Stromal cell of bone marrow (primary cell): ENCODE measurements at regions not wholly inside any gene's neighbourhood (a gene's known extent, or its start where the extent isn't known, plus 50 kb on each side); places are given as distances from the start of the nearest gene placed in this dataset.
"Not testable (repeated sequence)": the region's sequence is repeated elsewhere in the genome, so short reads cannot be mapped to it uniquely, and the experiment has no call there.

Experiments used
- DNase-seq: peaks from one replicate; pipeline ENCODE4 v3.0.0-alpha.2; 2012; ENCODE audit warnings: low read depth

DNA sequence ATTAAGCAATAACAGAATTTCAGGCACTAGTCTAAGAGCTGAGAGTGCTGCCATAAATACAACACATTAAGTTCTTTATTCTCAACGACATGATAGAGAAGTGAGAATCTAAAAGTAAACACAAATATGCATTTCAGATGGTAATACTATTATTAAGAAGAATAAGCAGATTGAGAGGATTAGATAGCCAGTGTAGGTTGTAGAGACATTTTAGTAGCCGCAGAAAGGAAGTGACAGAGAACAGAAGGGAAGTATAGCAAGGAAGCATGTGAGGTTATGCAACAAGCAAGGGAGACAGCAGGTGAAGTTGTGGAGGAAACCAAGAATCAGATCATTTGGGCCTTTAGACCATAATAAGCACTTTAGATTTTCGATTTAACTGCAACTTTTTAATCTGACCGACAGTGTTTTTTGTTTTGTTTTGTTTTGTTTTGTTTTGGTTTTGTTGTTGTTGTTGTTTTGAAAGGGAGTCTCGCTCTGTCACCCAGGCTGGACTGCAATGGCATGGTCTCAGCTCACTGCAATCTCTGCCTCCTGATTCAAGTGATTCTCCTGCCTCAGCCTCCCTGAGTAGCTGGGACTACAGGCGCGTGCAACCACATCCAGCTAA is 737.0 kb upstream of the ADGRB3 start:
- no peak for DNase-seq

DNA sequence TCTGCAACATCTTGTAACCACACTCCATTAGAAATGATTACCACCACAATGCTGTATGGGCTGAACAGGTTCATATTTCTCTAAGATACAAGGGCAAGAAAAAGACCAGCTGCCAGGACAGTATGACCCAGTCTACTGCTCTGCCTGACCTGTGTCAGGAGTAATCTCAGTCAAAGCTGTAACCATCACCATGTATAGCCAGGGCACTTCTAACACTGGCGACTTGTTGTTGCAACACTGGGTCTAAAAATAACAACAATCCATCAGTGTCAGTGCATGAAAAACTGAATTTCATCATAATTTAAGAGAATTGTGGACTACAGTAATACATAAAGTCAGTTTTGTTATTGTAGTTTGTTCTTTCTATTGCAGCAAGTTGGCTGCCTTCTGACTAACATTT is 738.6 kb upstream of the ADGRB3 start:
- no peak for DNase-seq

DNA sequence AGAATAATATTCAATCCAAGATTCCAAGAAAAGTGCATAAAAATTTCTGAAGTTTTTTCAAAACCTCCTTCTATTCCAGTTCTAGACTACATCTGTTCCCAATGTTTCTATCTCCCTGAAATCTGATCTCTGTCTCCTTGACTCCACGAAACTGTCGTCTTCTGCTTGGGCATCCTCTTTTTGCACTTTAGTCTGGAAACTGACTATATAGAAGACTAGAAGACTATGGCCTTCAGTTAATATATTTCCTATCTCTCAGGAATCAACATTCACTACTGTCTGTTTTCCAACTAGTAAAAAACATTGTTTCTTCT is 745.4 kb upstream of the ADGRB3 start:
- DNase-seq = no peak

DNA sequence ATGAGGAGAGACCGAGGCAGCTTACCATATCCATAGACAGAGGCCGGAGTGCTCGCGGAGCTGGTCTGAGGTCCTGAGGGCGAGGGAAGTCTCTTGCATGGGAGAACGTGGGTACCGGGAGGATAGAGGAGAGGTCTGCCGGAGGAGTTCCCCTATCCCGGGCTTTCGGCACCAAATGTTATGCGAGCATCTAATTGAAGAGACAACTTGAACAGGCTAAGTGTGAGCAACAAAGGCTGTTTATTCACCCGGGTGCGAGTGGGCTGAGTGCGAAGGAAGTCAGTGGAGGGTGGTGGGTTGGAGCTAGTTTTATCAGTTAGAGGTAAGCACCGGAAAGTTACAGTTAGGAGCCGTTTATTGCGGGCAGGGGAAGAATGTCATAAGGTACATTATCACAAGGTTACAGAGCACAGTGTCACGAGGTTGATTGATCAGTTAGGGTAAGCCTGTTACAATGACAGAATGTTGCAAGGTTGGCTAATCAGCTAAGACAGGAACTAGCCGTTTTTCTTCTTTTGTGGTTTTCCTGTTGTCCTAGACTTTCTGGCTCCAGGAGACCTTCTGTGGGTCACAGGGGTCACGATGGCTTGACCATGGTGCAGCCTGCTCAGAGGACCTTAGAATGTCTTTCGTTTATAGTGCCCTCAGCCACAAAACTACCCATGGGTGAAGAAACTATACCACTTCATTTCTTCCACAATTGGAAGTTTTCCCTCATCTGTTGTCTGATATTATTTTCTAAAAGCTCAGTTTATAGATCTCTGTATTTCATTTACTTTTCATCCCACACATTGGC is 746.0 kb upstream of the ADGRB3 start:
- DNase-seq = no peak

DNA sequence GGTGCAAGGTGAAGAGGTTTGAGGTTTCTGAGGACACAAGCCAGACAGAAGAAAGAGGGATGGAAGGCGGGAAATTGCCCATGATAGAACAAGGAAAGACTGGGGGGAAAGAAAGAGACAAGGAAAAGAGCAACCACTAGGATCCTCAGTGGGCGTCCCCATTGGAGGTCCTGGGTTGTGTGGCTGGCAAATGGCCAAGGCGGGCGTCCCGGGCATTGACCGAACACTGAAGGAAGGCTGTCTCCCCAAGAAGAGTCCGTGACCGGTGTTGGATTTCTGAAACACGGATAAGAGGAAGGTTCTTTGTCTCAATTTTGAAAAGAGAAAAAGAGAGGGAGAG is 746.6 kb upstream of the ADGRB3 start:
- no peak for DNase-seq

DNA sequence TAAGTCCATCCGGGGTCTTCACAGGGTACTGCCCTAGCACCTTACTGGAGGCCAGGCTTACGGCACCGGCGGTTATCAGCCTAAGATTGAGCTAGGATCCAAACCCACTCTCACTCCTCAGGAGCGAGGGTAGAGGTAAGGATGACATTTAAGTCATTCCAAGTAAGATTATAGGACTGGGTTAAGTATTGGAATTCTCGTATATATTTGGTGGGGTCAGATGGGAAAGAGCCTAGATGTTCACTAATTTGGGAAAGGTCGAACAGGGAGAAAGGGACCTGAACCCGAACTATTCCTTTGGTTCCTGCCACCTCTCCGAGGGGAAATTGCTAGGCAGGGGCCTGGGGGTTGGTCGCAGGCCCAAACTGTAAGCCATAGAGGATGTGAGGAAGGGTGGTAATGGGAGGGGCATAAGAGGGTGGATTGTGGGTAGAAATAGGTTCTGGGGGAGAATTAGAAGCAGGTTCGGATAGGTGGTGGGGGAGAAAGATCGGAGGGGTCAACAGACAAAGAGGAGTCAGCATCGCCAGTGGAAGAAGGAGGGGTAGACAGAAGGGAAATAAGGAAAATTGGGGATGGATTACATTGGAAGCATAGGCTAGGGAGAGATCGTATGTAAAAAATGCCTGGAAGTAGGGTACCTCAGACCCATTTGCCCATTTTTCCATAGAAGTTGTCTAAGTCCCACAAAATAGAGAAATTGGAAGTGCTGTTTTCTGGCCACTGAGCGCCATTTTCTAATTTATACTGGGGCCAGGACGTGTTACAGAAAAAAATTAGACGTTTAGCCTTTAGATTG is 747.1 kb upstream of the ADGRB3 start:
- DNase-seq = no peak

DNA sequence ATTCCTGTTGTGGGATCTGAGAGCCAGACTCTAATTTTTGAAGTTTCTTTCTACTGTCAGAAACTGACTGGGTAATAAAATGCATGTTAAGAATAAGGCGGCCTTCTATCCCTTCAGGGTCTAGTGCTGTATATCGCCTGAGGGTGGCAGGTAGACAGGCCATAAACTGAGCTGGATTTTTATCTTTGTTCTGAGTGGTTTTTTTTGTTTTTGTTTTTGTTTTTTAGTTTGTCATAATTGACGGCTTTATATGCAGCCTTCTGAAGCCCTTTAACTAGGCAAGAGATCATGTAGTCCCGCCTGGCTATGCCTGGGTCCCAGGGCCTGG is 747.7 kb upstream of the ADGRB3 start:
- no peak for DNase-seq

DNA sequence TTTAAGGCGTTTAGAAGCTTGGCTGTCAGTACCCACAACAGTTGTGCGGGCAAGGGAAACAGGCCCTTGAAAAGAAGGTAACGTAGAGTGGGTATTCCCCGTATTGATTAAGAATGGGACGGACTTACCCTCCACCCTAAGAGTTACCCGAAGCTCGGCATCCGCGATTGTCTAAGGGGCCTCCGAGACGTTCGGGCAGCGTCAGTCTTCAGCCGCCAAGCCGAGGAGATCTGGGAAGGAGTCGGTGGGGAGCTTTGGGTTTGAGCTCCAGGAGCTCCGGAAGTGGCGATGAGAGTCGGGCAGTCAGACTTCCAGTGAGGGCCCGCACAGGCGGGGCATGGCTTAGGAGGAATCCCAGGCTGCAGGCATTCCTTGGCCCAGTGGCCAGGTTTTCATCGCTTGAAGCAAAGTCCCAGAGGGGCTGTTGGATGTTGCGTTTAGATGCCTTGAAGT is 748.2 kb upstream of the ADGRB3 start:
- no peak for DNase-seq

DNA sequence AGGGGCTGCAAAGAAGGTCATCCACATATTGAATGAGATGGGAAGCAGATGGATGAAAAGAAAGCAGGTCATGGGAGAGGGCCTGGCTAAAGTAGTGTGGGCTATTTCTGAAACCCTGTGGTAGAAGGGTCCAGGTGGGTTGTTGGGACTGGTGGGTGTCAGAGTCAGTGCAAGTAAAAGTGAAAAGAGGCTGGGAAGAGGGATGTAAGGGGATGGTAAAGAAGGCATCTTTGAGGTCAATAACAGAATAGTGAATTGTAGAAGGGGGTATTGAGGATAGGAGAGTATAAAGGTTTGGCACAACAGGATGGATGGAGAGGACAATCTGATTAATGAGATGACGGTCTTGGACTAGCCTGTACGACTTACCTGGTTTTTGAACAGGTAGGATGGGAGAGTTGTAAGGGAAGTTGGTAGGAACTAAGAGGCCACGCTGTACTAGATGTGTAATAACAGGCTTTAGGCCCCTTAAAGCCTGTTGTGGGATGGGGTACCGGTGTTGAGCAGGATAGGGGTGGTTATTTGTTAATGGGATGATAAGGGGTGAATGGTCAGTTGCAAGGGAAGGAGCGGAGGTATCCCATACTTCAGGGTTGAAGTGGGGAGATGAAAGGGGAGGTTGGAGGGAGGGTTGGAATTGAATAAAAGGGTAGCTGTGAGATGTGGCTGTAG is 748.9 kb upstream of the ADGRB3 start:
- DNase-seq = no peak

DNA sequence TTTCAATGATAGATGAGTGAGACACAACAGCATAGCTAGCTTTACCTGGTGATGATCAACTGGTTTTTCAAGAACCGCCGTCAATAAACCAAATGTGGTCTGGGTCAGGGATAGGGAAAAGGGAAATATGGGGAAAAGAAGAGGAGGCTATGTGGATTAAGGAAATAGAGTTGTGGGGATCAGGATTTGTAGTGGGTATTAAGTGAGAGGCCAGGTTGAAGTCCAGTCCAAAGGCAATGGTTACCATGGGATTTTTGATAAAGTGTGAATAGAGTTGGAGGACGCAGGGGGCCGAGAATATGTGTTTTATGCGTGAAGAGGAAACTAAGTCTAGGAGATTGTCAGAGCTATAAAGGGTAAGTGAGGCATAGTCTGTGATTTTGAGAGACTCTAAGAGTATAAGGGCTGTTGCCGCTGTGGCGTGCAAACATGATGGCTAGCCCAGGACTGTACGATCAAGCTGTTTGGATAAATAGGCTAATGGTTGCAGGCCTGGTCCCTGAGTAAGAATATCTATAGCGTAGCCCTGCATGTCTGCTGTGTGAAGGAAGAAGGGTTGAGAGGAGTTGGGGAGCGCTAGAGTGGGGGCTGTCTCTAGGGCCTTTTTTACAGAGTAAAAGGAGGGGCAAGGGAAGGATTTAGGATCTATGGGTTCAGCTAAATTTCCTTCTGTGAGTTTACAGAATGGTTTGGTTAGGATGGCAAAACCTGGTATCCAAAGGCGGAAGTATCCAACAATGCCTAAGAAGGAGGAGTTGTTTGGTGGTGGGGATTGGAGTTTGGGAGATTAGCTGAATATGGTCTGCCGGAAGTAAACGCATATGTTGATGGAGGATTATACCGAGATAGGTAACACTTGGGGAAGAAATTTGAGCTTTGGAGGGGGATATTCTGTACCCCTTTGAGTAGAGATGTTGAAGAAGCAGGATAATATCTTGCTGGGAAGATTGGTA is 749.7 kb upstream of the ADGRB3 start:
- DNase-seq = no peak

DNA sequence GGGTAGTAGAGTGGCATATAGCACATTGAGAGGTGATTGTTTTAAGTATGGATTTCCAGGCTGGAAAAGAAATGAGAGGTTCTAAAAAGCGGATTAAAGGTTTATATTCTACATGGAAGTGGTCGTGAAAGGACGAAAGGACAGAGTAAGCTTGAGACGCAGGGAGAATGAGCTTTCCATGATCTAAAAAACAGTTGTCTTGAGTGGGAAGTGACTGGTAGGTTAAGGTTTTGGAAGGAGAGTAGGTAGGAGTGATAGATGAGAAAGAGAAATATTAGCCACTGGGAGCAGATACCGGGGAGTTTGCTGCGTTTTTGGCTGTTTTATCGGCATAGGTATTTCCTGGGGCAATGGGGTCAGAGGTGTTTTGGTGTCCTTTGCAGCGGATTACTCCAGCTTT is 750.6 kb upstream of the ADGRB3 start:
- DNase-seq = no peak

DNA sequence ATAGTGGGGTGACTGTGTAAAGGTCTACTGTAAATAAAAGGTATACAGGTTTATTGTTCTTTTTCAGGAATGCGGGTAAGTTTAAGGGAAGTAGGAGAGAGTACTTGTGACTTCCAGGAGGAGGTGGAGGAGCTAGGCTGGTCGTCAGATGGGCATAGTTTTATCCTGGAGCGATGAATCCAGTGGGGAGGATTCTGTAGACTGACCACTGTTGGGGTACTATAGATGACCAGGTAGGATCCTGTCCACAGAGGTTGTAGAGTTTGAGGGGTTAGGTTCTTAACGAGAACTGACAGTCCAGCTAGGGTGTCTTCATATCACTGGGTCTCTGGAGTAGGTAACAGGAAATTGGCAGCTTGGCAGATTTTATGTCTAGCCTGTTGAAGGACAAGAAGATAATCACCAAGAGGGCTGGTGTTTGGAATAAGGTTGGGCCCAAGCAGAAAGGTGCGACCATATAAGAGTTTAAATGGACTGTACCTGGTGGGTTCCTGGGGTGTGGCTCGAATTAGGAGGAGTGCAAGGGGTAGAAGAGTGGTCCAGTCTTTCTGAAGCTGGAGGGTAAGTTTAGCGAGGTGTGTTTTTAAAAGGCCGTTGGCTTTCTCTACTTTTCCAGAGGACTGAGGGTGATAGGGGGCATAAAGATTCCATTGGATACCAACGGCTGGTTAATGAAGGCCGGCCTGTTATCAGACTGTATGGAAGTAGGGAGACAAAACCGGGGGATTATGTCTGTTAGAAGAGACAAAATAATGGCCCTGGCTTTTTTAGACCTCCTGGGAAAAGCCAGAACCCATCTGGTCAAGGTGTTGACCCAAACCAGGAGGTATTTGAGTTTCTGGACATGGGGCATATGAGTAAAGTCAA is 751.3 kb upstream of the ADGRB3 start:
- no peak for DNase-seq

DNA sequence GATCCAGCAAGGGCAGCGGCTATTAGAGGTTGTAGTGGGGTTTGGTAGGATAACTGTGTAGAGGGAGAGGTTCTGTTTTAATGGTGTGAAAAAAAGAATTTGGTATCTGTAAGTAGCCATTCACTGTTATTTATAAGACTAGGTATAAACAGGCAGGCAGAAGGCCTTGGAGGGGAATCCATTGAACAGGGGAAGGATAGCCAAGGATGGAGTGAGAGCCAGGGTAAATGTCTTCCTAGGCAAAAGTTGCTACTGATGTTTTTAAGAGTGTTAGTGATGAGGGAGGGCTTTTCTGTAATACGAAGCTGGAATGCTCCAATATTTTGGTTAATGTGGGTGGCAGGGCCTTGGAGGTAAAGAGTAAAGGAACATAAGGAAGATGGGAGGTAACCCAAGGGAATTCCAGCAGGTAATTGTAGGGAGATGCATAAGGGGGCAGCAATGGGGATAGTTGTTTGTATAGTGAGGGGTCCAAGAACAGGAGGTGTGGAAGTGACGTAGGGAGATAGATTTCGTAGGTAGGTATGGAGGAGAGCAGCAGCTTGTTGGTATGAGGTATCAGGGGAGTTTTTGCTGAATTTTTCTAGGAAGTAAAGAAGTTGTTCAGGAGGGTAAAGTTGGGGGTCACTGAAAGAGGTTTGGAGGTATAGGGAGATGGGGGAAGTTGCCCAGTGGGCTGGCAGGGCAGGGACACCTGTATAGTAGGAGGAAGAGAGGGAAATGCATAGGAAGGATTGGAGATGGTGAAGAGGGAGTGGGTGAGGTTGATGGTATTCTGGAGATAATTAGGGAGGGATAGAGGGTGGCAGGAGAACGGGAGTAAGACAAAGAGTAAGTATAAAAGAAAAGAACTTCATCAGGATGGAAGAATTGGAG is 752.4 kb upstream of the ADGRB3 start:
- no peak for DNase-seq

DNA sequence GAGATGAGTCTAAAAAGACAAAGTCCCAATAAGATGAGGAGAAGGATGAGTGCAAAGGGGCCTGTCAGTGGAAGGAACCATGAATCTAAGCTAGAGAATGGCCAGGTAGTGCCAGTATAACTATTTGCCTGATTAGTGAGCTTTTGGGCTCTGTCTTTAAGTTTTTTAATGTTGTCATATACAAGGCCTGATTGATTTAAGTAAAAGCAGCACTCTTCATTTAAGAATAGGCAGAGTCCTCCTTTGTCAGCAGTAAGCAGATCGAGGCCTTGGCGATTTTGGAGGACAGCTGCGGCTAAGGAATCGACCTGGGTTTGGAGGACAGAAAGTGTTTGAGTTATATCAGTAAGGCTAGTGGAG is 753.4 kb upstream of the ADGRB3 start:
- DNase-seq = no peak

DNA sequence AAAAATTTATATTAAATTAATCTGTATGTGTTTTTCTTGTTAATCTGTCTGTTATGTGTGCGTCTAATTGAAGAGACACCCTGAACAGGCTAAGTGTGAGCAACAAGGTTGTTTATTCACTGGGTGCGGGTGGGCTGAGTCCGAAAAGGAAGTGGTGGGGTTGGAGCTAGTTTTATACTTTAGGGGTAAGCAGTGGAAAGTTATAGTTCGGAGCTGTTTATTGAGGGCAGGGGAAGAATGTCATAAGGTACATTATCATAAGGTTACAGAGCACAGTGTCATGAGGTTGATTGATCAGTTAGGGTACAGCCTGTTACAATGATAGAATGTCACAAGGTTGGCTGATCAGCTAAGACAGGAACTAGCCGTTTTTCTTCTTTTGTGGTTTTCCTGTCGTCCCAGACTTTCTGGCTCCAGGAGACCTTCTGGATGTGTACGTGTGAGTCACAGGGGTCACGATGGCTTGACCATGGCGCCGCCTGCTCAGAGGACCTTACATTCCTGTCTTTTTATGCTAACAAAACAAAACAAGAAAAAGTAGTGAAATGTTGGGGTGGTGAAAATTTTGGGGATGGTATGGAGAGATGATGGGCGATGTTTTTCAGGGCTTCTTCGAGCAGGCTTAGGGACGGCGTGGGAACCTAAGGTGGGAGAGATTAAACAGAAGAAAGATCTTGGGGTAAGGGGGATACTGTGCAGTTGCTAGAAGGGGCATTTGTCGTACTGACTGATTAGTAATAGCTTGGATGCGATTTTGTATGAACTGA is 754.0 kb upstream of the ADGRB3 start:
- DNase-seq = no peak

DNA sequence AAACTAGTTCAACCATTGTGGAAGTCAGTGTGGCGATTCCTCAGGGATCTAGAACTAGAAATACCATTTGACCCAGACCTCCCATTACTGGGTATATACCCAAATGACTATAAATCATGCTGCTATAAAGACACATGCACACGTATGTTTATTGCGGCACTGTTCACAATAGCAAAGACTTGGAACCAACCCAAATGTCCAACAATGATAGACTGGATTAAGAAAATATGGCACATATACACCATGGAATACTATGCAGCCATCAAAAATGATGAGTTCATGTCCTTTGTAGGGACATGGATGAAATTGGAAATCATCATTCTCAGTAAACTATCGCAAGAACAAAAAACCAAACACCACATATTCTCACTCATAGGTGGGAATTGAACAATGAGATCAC is 754.7 kb upstream of the ADGRB3 start:
- not testable (repeated sequence) for DNase-seq

DNA sequence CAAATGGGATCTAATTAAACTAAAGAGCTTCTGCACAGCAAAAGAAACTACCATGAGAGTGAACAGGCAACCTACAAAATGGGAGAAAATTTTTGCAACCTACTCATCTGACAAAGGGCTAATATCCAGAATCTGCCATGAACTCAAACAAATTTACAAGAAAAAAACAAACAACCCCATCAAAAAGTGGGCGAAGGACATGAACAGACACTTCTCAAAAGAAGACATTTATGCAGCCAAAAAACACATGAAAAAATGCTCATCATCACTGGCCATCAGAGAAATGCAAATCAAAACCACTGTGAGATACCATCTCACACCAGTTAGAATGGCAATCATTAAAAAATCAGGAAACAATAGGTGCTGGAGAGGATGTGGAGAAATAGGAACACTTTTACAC is 755.2 kb upstream of the ADGRB3 start:
- not testable (repeated sequence) for DNase-seq

DNA sequence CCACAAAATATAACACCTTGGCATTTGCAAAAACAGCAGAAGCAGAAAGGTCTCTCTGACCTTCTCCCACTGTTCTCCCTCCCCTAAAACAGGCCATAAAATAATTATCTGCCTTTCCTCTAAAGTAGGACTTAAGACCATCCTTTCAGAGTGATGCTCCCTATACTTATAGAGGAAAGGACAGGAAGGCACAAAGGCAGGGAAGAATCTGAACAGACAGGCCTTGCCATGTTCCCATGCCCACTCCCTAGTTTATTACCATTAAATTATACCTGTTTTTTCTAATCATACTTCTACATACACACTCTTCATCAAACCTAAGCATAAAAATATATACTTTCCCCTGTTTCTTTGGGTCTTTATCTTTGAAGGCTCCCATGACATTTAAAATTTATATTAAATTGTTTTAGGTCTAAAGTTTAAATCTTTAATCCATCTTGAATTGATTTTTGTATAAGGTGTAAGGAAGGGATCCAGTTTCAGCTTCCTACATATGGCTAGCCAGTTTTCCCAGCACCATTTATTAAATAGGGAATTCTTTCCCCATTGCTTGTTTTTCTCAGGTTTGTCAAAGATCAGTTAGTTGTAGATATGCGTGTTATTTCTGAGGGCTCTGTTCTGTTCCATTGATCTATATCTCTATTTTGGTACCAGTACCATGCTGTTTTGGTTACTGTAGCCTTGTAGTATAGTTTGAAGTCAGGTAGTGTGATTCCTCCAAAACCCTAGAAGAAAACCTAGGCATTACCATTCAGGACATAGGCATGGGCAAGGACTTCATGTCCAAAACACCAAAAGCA is 755.8 kb upstream of the ADGRB3 start:
- not testable (repeated sequence) for DNase-seq
